ENCODE measurements at regions not wholly inside any gene's neighbourhood (a gene's known extent, or its start where the extent isn't known, plus 50 kb on each side); places are given as distances from the start of the nearest gene placed in this dataset.
"Not testable (repeated sequence)": the region's sequence is repeated elsewhere in the genome, so short reads cannot be mapped to it uniquely, and the experiment has no call there.

DNA sequence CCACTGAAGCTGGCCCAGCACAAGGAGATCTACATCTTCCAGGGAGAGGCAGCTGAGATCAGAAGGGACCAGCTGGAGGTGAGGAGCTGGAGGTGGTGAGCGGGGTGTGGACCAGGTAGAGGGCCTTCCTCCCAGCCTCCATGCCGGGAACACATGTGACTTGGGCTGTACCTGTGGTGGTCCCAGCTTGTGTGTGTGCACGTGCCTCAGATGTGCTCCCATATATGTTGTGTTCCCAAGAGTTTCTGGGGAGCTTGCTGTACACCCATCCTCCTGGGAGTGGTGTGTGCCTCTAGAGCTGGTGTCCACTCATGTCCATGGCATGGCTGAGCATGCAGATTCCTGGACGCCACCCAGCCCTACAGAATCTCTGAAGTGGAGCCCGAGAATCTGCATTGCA lies 183.7 kb upstream of the AKAP13 start:
- H3K4me1 ChIP-seq; DNase-seq (ENCODE audit: extremely low spot score); intact Hi-C loops (cut with DNase I); H3K27ac ChIP-seq (replicated peaks in 1 of 4); H3K27me3 ChIP-seq; H3K9me3 ChIP-seq; H3K36me3 ChIP-seq; H3K4me3 ChIP-seq: not testable (repeated sequence)
- no CpG with 5 or more reads among the region's 5 CpGs for WGBS

DNA sequence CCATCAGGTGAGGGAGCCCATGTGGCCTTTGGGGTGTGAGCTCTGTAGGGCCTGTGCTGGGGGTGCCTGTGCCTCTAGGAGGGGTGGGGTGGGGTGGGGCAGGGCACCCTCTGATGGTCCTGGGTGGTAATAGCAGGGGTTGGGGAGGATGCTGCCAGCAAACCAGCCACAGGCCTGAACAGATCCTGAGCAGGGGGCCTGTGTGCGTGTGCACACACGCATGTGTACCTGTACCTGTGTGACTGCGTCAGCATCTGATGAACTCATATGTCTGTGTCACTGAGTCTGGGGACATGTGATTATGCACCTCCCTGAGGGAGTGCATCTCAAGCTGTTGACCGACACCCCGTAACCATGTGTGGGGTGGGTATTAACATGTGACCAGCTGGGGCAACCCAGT lies 182.8 kb upstream of the AKAP13 start:
- WGBS: no CpG with 5 or more reads among the region's 5 CpGs
- H3K27me3 ChIP-seq; H3K9me3 ChIP-seq; H3K4me1 ChIP-seq; DNase-seq (ENCODE audit: extremely low spot score); intact Hi-C loops (cut with DNase I); H3K27ac ChIP-seq (replicated peaks in 1 of 4); H3K36me3 ChIP-seq; H3K4me3 ChIP-seq: not testable (repeated sequence)

DNA sequence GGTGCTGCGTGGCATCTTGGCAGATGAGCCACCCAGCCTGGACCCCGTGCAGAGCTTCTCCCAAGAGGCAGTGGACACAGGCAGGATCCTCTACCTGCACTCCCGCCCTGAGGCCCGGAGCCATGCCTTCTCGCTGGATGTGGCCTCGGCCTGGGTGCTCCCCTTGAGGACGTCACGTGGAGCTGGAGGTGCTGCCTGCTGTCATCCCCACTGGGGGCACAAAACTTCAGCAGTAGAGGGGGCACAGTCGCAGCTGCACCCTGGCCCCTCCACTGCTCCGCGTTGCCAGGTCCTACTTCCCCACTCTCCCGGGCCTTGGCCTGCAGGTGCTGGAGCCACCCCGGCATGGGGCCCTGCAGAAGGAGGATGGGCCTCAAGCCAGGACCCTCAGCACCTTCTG lies 182.0 kb upstream of the AKAP13 start:
- H3K27me3 ChIP-seq; intact Hi-C loops (cut with DNase I); H3K4me3 ChIP-seq; H3K9me3 ChIP-seq; H3K4me1 ChIP-seq; H3K36me3 ChIP-seq; DNase-seq (ENCODE audit: extremely low spot score); H3K27ac ChIP-seq (replicated peaks in 1 of 4): not testable (repeated sequence)
- WGBS: no CpG with 5 or more reads among the region's 13 CpGs

DNA sequence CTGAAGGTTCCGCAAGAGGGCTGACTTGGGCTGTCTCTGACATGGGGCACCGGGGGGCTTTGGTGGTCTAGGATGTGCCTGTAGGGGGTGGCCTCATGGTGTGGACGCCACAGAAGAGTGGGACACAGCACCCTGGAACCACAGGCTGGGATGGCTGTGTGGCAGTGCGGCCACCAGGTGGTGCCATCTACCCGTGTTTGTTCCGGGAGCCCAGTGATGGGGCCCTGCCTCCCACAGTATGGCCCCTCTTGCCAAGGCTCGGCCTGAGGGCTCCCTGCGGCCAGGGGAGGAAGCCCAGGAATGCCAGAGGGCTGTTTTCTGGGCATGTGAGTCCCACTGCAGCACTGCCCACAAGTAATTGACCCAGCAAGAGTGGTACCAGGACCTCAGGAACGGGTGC lies 180.2 kb upstream of the AKAP13 start:
- intact Hi-C loops (cut with DNase I); H3K9me3 ChIP-seq; H3K27ac ChIP-seq (replicated peaks in 1 of 4); H3K27me3 ChIP-seq; H3K36me3 ChIP-seq; DNase-seq (ENCODE audit: extremely low spot score); H3K4me1 ChIP-seq; H3K4me3 ChIP-seq: not testable (repeated sequence)
- no CpG with 5 or more reads among the region's 9 CpGs for WGBS
- TF ChIP-seq, protein P1, sequence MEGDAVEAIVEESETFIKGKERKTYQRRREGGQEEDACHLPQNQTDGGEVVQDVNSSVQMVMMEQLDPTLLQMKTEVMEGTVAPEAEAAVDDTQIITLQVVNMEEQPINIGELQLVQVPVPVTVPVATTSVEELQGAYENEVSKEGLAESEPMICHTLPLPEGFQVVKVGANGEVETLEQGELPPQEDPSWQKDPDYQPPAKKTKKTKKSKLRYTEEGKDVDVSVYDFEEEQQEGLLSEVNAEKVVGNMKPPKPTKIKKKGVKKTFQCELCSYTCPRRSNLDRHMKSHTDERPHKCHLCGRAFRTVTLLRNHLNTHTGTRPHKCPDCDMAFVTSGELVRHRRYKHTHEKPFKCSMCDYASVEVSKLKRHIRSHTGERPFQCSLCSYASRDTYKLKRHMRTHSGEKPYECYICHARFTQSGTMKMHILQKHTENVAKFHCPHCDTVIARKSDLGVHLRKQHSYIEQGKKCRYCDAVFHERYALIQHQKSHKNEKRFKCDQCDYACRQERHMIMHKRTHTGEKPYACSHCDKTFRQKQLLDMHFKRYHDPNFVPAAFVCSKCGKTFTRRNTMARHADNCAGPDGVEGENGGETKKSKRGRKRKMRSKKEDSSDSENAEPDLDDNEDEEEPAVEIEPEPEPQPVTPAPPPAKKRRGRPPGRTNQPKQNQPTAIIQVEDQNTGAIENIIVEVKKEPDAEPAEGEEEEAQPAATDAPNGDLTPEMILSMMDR (IDR thresholded peaks at IDR 0.05): peak in 1 of 3 experiments; percentile 7

DNA sequence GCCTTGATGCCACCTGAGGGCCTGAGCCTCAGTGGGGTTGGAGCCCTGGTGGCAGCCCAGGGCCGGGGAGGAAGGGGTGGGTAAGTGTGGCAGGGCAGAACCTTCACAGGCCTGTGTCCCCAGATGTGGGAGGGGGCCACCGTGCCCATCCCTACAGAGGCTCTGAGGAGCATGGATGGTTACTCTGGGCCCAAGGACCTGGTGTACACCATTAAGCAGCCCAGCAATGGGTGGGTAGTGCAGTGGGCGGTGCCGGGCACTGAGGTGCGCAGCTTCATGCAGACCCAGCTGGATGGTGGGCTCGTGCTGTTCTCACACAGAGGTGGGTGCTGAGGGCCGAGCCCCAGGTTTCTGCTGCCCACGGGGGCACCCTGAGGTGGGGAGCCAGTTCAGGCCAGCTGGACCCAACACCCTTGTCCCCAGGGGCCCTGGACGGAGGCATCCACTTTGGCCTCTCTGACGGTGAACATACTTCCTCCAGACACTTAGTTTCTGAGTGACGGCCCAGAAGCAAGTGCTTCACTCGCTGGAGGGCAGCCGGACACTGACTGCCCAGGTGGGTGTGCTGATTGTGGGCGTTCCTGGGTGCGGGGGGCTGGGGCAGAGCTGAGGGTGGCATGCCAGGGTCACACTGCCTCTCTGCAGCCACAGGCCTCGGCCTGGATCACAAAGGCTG lies 179.1 kb upstream of the AKAP13 start:
- H3K36me3 ChIP-seq; H3K27me3 ChIP-seq; intact Hi-C loops (cut with DNase I); H3K9me3 ChIP-seq; H3K4me3 ChIP-seq; H3K27ac ChIP-seq (replicated peaks in 1 of 4); DNase-seq (ENCODE audit: extremely low spot score); H3K4me1 ChIP-seq: not testable (repeated sequence)
- no CpG with 5 or more reads among the region's 16 CpGs for WGBS

DNA sequence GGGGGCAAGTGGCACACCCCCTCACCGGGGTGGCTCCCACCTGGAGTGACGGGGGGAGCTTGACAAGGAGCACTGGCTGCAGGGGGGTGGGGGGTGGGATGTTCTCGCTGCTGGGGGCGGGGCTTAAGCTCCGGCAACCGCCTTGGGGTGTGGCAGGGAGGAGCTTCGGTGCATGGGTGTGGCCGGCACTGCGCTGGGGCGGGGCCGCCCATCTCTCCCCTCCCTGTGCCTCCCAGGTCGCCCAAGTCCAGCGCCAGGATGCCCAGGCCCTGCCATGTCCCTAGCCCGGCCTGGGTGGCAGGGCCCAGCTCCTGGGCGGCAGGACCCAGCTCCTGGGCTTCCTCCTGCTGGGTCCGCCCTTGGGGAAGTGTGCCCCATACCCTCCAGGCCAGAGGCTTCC lies 175.9 kb upstream of the AKAP13 start:
- H3K4me1 ChIP-seq; H3K4me3 ChIP-seq; H3K9me3 ChIP-seq; H3K27ac ChIP-seq (replicated peaks in 1 of 4); intact Hi-C loops (cut with DNase I); DNase-seq (ENCODE audit: extremely low spot score); H3K36me3 ChIP-seq; H3K27me3 ChIP-seq: not testable (repeated sequence)
- WGBS: no CpG with 5 or more reads among the region's 16 CpGs

DNA sequence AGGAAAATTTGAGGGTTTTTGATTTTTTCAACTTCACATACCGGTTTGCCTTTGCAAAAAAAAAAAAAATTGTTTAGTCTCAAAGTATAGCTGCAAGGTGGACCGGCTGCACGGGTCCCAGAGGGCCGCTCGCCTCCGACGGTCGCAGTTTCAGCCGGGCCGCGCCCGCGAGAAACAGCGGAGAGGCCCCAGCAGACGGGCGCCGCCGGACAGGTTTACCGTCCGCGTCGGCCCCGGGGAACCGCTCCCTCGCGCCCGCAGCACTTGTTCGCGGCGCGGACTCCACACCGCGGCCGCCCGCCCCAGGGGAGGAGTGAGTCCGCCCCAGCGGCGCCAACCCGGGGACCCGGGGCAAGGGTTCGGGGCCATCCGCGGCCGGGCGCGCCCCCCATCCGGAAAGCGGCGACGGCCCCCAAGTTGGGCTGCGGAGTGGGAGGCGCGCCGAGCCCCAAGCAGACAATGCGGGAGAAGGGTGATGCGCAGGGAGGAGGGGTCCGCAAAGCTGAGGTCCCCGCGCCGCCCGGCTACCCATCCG lies 146.5 kb upstream of the AKAP13 start:
- peak overlapping the region in 3 of 4 donors; percentile 67 to 72 (median 70) for H3K27ac ChIP-seq (replicated peaks in 1 of 4)
- H3K9me3 ChIP-seq; H3K36me3 ChIP-seq; intact Hi-C loops (cut with DNase I); H3K27me3 ChIP-seq; H3K4me1 ChIP-seq; DNase-seq (ENCODE audit: extremely low spot score): not testable (repeated sequence)
- peak overlapping the region; percentile 51 to 63 (median 56) for H3K4me3 ChIP-seq
- WGBS: 2% methylated on average over 13 of the region's 62 CpGs

DNA sequence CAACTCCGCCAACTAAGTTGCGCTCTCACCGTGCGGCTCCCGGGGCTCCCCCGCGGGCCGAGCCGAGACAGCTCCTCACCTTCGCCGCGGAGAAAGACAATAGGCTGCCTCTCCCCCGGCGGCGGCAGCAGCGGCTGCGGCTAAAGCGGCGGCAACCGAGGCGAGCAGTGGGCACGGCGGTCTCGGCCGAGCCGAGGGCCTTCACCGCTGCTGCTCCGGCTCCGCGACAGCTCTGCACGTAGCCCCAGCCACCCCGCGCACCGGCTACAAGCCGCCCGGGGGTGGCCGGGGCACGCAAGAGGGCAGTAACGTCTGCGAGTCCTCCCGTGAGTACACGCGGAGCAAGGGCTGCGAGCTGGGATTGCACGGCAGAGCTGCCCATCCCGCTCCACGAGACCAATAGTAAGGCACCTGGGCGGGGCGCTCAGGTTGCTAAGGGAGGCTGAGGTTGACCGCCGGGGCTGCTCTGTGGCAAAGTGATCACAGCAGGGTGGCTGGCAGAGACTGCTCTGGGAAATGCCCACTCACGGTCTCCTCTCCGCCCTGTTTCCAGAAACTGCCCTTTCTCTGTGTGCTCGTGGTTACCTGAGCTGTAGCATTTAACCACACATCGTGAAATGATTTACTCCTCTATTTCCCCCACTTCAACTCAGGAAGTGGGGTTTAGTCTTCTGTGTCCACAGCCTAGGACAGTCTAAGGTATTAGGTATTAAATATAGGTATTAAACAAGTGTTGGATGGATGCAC lies 145.8 kb upstream of the AKAP13 start:
- H3K4me1 ChIP-seq; H3K27me3 ChIP-seq; H3K9me3 ChIP-seq; H3K36me3 ChIP-seq; intact Hi-C loops (cut with DNase I); DNase-seq (ENCODE audit: extremely low spot score): not testable (repeated sequence)
- H3K4me3 ChIP-seq: peak overlapping the region in 3 of 4 donors; percentile 47 to 54 (median 51)
- WGBS: no CpG with 5 or more reads among the region's 55 CpGs
- peak overlapping the region in 2 of 4 donors; percentile 26 to 34 for H3K27ac ChIP-seq (replicated peaks in 1 of 4)

DNA sequence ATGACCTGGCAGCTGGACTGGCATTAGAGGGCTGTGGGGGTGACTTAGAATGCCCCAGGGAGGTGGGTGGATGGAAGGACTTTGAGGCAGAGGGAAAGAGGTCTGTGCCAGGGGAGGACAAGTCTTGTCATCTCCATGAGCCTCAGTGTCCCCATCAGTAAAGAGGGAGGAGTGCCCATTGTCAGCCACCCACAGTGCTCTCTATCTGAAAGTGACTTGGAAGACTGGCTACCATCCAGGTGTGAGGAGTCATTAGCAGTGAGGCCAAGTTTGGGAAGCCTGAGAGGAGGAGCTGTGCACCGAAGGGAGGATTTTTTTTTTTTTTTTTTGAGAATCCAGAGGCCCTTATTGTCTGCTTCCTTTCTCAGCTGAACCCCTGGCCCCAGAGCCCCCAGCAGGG lies 136.3 kb upstream of the AKAP13 start:
- DNase-seq (ENCODE audit: extremely low spot score); H3K9me3 ChIP-seq; H3K36me3 ChIP-seq; H3K4me3 ChIP-seq; H3K27me3 ChIP-seq; H3K27ac ChIP-seq (replicated peaks in 1 of 4); H3K4me1 ChIP-seq; intact Hi-C loops (cut with DNase I): not testable (repeated sequence)
- WGBS: no CpG with 5 or more reads among the region's 1 CpG

DNA sequence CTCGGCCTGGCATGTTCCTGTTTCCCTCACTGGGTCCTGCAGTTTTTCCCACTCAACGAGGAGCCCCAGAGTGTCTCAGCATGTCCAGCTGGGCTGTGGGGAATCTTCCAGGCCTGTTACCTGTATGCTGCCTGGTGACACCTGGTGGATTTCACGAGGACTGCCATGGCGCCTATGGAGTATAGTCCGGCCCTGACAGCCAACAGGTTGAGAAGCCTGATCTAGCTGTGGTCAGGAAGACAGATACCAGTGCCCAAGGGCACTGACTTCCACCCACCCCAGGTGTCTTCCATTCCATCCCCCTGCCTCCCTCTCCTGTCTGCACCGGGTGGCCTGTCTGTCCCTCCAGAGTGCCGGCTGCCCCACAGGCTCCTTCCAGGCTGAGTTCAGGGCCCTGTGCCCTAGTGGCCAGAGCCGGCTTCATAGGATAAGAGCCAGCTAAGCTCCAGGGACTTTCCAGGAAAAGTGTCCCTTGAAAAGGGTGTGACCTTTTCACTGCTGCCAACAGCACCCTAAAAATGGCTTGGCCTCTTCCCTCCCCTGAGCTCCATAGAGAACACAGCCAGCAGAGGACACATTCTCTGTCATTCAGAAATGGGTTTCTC lies 129.4 kb upstream of the AKAP13 start:
- H3K4me1 ChIP-seq; H3K27me3 ChIP-seq; H3K9me3 ChIP-seq; intact Hi-C loops (cut with DNase I); H3K36me3 ChIP-seq; H3K27ac ChIP-seq (replicated peaks in 1 of 4); H3K4me3 ChIP-seq: not testable (repeated sequence)
- DNase-seq (ENCODE audit: extremely low spot score): peak; percentile 24
- 86% methylated on average over 8 of the region's 8 CpGs for WGBS

DNA sequence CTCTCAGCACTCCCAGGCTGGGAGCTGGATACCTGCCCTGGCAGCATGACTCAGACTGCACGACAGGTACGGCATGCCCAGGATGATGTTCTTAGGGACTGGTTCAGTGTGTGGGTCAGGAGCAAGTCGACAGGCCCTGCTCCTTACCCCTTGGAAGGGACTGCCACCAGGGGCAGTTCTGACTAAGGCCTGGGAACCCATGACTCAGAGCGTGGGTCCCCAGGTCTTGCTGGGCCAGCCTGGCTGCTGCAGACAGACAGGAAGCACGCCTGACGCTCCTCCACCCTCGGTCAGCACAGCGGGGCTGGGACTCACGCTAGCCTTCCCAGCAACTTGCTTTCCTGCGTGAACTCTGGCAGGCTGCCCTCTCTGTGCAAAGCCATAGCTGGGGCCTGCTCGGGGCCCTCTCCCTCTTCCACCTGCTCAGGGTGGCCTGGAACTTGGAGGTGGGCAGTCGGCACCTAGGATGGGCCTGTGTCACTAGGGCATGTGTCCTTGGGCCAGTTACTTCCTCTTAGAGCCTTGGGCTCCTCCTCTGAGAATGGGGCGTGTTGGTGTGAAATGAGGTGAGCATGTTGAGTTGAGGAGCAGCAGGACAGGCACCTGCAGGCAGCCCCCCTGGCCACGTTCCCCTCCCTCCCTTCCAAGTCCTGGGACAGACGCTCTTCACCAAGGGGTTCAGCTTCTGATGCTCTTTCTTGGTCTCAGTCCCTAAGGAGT lies 127.0 kb upstream of the AKAP13 start:
- H3K27me3 ChIP-seq; H3K4me3 ChIP-seq; H3K36me3 ChIP-seq; H3K27ac ChIP-seq (replicated peaks in 1 of 4); H3K9me3 ChIP-seq; intact Hi-C loops (cut with DNase I): not testable (repeated sequence)
- 94% methylated on average over 3 of the region's 15 CpGs for WGBS
- peak; percentile 85 for DNase-seq (ENCODE audit: extremely low spot score)
- H3K4me1 ChIP-seq: peaks cover 14 to 16% (median 14%) of the 10 kb centered on the region in 4 donors
